ENCODE measurements at regions not wholly inside any gene's neighbourhood (a gene's known extent, or its start where the extent isn't known, plus 50 kb on each side); places are given as distances from the start of the nearest gene placed in this dataset.

DNA sequence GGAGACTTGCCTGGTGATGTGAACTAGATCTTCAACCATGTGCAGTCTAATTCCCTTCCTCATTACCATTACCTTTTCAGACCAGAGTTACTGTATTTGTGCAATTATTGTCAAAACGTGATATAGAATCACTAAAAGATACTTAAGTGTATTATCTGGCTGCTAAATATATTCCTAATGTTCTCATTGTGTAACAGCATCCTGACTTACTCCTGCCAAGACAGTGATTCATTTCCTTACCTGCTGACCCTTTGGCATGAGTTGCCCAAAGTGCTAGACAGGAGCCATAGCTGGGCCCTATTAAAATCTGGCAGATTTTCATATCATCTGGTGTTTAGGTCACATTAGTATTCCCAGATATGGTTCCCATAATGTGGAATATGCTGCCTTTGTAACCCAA lies 598.3 kb upstream of the CAMK1G start:
- TF ChIP-seq, protein P1, sequence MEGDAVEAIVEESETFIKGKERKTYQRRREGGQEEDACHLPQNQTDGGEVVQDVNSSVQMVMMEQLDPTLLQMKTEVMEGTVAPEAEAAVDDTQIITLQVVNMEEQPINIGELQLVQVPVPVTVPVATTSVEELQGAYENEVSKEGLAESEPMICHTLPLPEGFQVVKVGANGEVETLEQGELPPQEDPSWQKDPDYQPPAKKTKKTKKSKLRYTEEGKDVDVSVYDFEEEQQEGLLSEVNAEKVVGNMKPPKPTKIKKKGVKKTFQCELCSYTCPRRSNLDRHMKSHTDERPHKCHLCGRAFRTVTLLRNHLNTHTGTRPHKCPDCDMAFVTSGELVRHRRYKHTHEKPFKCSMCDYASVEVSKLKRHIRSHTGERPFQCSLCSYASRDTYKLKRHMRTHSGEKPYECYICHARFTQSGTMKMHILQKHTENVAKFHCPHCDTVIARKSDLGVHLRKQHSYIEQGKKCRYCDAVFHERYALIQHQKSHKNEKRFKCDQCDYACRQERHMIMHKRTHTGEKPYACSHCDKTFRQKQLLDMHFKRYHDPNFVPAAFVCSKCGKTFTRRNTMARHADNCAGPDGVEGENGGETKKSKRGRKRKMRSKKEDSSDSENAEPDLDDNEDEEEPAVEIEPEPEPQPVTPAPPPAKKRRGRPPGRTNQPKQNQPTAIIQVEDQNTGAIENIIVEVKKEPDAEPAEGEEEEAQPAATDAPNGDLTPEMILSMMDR (conservative IDR thresholded peaks at IDR 0.05; ENCODE audit: low read length) = no peak
- TF ChIP-seq EZH2phosphoT487 (IDR thresholded peaks at IDR 0.05; ENCODE audit: borderline replicate concordance, low read depth, low read length) = no peak
